ENCODE measurements at regions not wholly inside any gene's neighbourhood (a gene's known extent, or its start where the extent isn't known, plus 50 kb on each side); places are given as distances from the start of the nearest gene placed in this dataset.
"Not testable (repeated sequence)": the region's sequence is repeated elsewhere in the genome, so short reads cannot be mapped to it uniquely, and the experiment has no call there.

DNA sequence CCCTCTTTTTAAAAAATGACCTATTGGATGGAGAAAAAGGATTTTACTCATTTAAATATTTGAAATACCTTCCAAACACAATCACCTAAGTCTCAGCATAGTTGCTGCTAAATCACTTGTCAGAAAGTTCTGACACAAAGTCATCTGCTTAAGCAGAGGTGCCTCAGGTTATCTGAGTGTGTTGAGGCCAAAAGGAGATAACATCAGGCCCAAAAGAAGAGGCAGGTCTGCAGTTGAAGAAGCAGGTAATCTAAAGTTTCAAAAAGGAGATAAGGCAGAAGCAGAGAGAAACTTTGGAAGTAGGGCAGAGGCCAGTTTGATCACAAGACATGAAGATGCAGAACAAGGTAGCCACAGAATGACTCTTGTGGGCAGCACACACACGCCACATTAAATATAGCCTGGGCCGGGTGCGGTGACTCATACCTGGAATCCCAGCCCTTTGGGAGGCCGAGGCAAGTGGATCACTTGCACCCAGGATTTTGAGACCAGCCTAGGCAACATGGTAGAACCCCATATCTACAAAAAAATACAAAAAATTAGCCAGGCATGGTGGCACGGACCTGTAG is 175.7 kb upstream of the API5 start:
- intact Hi-C loops (cut with micrococcal nuclease) = no loop called here
- no peaks in the 10 kb centered on the region for H3K27me3 Mint-ChIP-seq
- no peak overlapping the region for H3K4me3 Mint-ChIP-seq
- H3K36me3 Mint-ChIP-seq = no peaks in the 10 kb centered on the region
- DNase-seq = no peak
- no peaks in the 10 kb centered on the region for H3K9me3 Mint-ChIP-seq
- H3K27ac Mint-ChIP-seq = no peak overlapping the region
- CTCF ChIA-PET = no interaction called here
- POLR2A ChIA-PET = no interaction called here
- no peaks in the 10 kb centered on the region for H3K4me1 Mint-ChIP-seq (ENCODE audit: low read depth)

DNA sequence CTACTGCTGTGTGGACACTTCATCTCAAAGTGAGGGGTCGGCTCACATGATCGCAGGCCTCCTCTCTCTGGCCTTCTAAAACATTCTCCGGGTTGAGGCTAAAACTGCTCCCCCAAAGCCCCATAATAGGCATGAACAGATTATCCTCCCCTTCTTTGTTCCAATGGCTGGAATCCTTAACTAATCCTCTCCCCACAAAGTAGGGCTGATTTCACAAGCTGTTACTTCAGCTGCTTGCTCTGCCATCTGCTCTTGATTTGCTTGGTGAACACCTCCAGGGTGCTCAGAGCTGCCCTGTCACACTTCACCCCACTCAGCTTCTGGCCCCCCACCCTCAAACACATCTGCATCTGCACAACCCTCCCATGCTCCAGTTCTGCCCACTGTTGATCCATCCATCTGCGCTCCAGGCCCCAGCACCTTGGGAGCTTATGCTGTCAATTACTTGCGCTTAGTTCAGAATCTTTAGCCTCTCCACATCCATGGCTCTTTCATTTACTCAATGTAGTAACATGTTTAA is 173.1 kb upstream of the API5 start:
- H3K4me1 Mint-ChIP-seq (ENCODE audit: low read depth) = no peaks in the 10 kb centered on the region
- POLR2A ChIA-PET = no interaction called here
- CTCF ChIA-PET = no interaction called here
- intact Hi-C loops (cut with micrococcal nuclease) = no loop called here
- no peaks in the 10 kb centered on the region for H3K36me3 Mint-ChIP-seq
- H3K27me3 Mint-ChIP-seq = no peaks in the 10 kb centered on the region
- H3K9me3 Mint-ChIP-seq = peaks cover 3% of the 10 kb centered on the region
- H3K27ac Mint-ChIP-seq = no peak overlapping the region
- no peak for DNase-seq
- H3K4me3 Mint-ChIP-seq = no peak overlapping the region

DNA sequence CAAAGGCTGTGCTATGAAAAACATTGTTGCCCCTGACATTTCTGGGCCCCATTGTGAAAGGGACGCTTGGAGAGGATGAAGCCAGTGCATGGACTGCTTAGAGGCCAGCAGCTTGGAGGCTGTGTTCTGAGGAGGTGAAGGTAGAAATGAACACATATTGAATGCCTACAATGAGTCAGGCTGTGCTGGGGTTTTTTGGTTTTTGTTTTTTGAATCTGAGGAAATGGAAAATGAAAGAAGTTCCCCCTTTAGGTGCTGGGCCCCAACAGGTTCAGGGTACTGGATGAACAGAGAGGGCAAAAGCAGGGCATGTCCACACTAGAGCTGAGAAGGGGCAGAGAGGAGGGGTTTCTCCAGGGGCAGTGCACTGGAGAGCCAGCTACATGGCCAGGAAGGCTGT is 166.1 kb upstream of the API5 start:
- Mint-ChIP-seq H3K4me1 (ENCODE audit: low read depth) (no peaks in the 10 kb centered on the region), H3K27ac (no peak overlapping the region), H3K4me3 (no peak overlapping the region), H3K27me3 (no peaks in the 10 kb centered on the region), H3K36me3 (no peaks in the 10 kb centered on the region), H3K9me3 (peaks cover 3% of the 10 kb centered on the region)
- DNase-seq = no peak
- POLR2A ChIA-PET = no interaction called here
- CTCF ChIA-PET = no interaction called here
- intact Hi-C loops (cut with micrococcal nuclease) = no loop called here

DNA sequence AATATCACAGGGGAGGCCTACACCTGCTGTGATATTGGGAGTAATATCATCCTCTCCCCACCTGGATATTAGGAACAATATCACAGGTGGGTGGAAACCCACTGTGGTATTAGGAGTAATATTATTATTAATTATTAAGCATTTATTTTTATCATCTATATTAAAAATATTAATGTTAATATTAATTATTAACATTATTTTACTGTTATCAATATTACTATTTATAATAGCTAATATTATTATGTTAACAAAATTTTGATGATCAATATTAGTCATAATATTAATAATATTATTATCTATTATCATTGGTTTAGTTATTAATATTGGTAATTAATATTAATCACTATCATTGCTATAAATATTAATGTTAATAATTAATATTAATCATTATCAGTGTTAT is 161.1 kb upstream of the API5 start:
- H3K36me3 Mint-ChIP-seq = no peaks in the 10 kb centered on the region
- no peaks in the 10 kb centered on the region for H3K4me1 Mint-ChIP-seq (ENCODE audit: low read depth)
- H3K27me3 Mint-ChIP-seq = no peaks in the 10 kb centered on the region
- no peak overlapping the region for H3K4me3 Mint-ChIP-seq
- intact Hi-C loops (cut with micrococcal nuclease) = no loop called here
- DNase-seq = no peak
- POLR2A ChIA-PET = no interaction called here
- H3K27ac Mint-ChIP-seq = no peak overlapping the region
- CTCF ChIA-PET = no interaction called here
- no peaks in the 10 kb centered on the region for H3K9me3 Mint-ChIP-seq

DNA sequence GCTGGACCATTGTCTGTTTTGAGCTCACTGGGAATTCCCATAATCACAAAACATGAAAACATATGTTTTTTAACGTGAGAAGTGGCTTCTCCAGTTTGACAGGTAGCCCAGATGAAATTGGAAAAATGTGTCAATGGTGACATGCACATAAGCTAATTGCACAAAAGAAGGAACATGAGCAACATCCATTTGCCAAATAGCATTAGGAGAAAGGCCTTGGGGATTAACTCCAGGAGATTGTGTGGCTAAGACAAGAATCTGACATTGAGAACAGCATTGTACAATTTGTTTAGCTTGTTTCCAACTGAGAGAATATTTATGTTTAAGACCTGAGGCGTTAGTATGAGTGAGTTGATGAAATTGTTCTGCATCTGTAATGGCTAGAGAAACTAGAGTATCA is 147.0 kb upstream of the API5 start:
- DNase-seq = no peak
- H3K36me3 Mint-ChIP-seq = no peaks in the 10 kb centered on the region
- intact Hi-C loops (cut with micrococcal nuclease) = no loop called here
- no peak overlapping the region for H3K27ac Mint-ChIP-seq
- H3K27me3 Mint-ChIP-seq = no peaks in the 10 kb centered on the region
- H3K4me3 Mint-ChIP-seq = no peak overlapping the region
- ChIA-PET CTCF (no interaction called here), POLR2A (no interaction called here)
- no peaks in the 10 kb centered on the region for H3K4me1 Mint-ChIP-seq (ENCODE audit: low read depth)
- peaks cover 2% of the 10 kb centered on the region for H3K9me3 Mint-ChIP-seq

DNA sequence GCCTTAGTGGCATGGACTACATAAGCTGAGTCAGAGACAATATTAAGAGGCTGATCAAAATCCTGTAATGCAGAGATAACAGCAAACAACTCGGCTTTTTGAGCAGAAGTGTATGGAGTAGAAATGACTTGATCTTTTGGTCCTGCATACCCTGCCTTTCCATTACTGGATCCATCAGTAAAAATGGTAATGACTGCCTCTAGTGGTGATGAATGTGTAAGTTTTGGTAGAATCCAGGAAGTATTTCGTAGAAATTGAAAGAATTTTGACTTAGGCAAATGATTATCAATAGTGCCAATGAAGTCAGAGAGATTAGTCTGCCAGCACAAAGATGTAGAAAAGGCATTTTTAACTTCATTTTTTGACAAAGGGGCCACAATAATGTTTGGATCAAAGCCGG is 146.4 kb upstream of the API5 start:
- POLR2A ChIA-PET; H3K27ac Mint-ChIP-seq; intact Hi-C loops (cut with micrococcal nuclease); DNase-seq; H3K36me3 Mint-ChIP-seq; H3K27me3 Mint-ChIP-seq; H3K4me3 Mint-ChIP-seq; H3K9me3 Mint-ChIP-seq; CTCF ChIA-PET; H3K4me1 Mint-ChIP-seq (ENCODE audit: low read depth): not testable (repeated sequence)

DNA sequence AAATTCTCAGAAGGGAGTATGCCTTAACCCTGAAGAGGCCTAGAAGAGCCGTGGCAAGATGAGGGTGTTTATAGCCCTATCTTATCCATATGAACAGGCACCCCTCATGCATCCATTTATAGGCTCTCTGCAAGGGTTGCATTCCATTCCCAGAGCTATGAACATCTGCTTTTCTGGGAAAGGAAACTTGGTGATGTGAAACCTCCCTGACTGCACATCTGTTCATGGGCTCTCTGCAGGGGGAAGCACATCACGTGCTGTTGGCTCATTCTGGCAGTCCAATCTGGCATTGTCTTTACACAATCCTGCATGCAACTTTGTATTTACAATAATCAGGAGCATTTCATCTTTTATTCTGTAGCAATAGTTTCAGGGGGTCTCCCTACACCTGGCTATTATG is 143.6 kb upstream of the API5 start:
- H3K9me3 Mint-ChIP-seq, POLR2A ChIA-PET: not testable (repeated sequence)

DNA sequence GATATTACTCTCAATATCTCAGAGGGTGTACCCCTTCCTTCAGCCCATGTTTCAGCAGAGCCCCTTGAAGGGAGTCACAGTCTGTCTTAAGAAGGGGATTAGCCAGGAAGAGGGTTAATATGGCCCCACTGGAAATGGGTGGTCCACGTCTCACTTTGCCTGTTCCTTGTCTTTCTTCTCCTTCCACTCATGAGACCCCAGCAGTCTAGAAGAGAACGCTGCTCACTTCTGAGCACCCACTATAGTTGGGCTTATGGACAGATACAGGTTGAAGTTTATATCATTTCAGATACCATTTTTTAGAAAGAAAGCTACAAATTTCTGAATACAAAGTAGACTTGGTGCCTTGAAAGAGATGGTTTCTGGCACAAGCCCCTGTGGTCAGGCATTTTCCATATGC is 139.3 kb upstream of the API5 start:
- POLR2A ChIA-PET = no interaction called here
- no peaks in the 10 kb centered on the region for H3K36me3 Mint-ChIP-seq
- DNase-seq = no peak
- H3K27me3 Mint-ChIP-seq = no peaks in the 10 kb centered on the region
- intact Hi-C loops (cut with micrococcal nuclease) = no loop called here
- H3K4me3 Mint-ChIP-seq = no peak overlapping the region
- CTCF ChIA-PET = no interaction called here
- no peak overlapping the region for H3K27ac Mint-ChIP-seq
- peaks cover 2% of the 10 kb centered on the region for H3K9me3 Mint-ChIP-seq
- H3K4me1 Mint-ChIP-seq (ENCODE audit: low read depth) = no peaks in the 10 kb centered on the region

More for the DNA sequence above, 143.6 kb upstream of the API5 start:
- H3K4me3 Mint-ChIP-seq; DNase-seq; intact Hi-C loops (cut with micrococcal nuclease); H3K36me3 Mint-ChIP-seq; CTCF ChIA-PET; H3K4me1 Mint-ChIP-seq (ENCODE audit: low read depth); H3K27ac Mint-ChIP-seq; H3K27me3 Mint-ChIP-seq: not testable (repeated sequence)

DNA sequence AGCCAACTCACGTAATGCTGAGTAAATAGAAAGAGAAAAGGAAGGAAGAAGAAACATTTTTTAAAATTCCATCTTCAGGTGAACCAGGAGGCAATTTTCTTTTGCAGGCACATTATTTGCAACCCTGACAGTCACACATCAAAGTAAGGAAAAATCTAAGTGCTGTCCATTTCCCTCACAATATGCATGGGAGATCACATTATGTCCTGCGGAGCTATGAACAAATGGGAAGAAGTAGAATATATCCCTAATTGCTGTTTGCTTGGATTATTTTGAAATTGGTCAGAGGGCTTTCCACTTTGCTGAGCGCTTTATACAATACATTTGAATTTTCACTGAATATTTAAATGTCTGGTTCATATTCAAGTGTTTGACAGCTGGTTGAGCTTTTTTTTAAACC is 133.8 kb upstream of the API5 start:
- no peak for DNase-seq
- Mint-ChIP-seq H3K36me3 (no peaks in the 10 kb centered on the region), H3K27ac (no peak overlapping the region), H3K4me1 (ENCODE audit: low read depth) (no peaks in the 10 kb centered on the region), H3K27me3 (no peaks in the 10 kb centered on the region), H3K4me3 (no peak overlapping the region), H3K9me3 (no peaks in the 10 kb centered on the region)
- ChIA-PET CTCF (no interaction called here), POLR2A (no interaction called here)
- intact Hi-C loops (cut with micrococcal nuclease) = no loop called here

DNA sequence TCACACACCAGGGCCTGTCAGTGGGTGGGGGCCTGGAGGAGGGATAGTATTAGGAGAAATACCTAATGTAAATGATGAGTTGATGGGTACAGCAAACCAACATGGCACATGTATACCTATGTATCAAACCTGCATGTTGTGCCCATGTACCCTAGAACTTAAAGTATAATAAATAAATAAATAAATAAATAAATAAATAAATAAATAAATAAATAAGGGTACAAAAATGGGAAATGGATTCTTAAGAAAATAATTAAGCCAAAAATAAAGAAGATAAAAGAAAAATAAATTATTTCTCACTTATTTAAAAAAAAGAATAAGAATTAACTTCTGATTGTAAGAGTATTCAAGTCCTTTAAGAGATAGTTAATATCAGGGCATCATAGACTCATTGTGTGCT is 117.3 kb upstream of the API5 start:
- DNase-seq; intact Hi-C loops (cut with micrococcal nuclease); POLR2A ChIA-PET; H3K27ac Mint-ChIP-seq; CTCF ChIA-PET; H3K27me3 Mint-ChIP-seq; H3K9me3 Mint-ChIP-seq; H3K36me3 Mint-ChIP-seq; H3K4me1 Mint-ChIP-seq (ENCODE audit: low read depth); H3K4me3 Mint-ChIP-seq: not testable (repeated sequence)

DNA sequence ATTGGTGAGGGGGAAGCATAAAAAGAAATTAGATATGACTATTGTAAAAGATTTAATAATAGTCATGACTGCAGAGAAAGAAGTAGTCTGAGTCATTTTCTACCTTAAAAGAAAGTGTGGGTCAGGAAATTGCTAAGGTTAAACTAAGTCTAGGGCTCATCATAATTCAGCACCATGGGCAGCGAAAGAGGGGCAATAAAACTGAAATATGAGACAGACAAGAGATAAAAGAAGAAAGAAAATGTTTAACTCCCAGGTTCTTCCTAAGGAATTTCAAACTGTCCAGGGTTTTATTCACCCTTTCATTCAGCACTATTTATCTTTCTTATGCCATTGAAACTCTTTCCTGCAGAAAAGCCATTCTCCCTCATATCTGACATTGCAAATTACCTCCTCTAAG is 114.4 kb upstream of the API5 start:
- ChIA-PET POLR2A (no interaction called here), CTCF (no interaction called here)
- Mint-ChIP-seq H3K36me3 (no peaks in the 10 kb centered on the region), H3K27ac (no peak overlapping the region), H3K27me3 (no peaks in the 10 kb centered on the region), H3K9me3 (peaks cover 9% of the 10 kb centered on the region), H3K4me1 (ENCODE audit: low read depth) (no peaks in the 10 kb centered on the region), H3K4me3 (no peak overlapping the region)
- DNase-seq = no peak
- intact Hi-C loops (cut with micrococcal nuclease) = no loop called here

DNA sequence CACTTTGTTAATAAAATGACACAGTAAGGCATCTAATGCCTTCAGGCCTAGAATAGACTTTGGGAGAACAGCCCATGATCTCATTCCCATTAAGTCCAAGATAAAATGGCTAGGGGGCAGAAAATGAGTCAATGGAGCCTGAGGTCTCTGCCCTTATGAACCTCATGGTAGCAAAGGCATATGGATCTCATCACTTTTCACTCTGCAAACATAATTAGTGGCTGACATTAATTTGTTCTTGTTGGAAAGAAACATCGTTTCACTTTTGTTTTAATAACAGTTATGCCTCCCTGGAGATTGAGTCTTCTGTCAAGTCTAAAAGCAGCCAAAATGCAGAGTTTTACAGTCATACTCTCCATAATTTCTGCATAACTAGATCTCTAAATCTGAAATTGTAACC is 111.8 kb upstream of the API5 start:
- Mint-ChIP-seq H3K9me3 (peaks cover 7% of the 10 kb centered on the region), H3K4me3 (no peak overlapping the region), H3K4me1 (ENCODE audit: low read depth) (no peaks in the 10 kb centered on the region), H3K36me3 (no peaks in the 10 kb centered on the region), H3K27ac (no peak overlapping the region), H3K27me3 (no peaks in the 10 kb centered on the region)
- ChIA-PET CTCF (no interaction called here), POLR2A (no interaction called here)
- no peak for DNase-seq
- intact Hi-C loops (cut with micrococcal nuclease) = no loop called here

DNA sequence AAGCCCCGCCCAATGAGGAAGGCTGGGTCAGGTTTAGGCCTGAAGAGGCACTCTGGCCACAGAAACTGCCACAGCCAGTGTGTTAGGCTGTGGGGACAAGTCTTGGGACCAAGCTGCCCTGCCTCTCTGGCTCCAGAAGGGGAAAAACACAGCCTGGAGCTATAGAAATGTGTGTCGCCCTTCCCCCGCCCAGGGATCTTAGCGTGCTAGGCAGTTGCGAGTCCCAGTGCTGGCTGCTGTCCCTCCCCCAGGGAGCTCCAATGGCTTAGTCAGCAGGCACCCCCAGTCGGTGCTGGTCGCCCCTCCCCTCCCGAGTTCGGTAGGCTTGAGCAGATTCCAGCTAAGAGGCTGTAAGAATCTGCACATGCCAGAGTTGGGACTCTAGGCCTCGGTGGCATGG is 99.5 kb upstream of the API5 start:
- H3K36me3 Mint-ChIP-seq = no peaks in the 10 kb centered on the region

DNA sequence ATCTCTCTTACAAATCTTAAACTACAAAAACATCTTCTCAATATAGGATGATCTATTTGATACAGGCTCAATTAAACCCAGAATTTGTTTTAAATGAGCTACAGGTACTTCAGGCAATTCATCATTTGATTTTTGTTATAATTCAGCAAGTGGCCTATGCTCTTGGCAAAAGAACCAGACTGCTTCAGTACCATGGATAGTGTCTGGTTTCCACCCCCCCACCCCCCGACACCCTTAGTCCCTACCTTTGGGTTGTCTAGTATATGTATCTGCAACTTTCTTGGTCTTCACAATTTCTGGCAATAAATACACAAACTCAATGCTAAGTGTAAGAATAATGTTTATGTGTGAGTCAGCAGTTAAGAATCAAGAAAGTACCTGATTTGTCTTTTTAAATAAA is 97.3 kb upstream of the API5 start:
- no peak for DNase-seq
- ChIA-PET CTCF (no interaction called here), POLR2A (no interaction called here)
- H3K9me3 Mint-ChIP-seq = peaks cover 6% of the 10 kb centered on the region
- no peaks in the 10 kb centered on the region for H3K27me3 Mint-ChIP-seq
- H3K27ac Mint-ChIP-seq = no peak overlapping the region
- no peak overlapping the region for H3K4me3 Mint-ChIP-seq
- intact Hi-C loops (cut with micrococcal nuclease) = no loop called here
- no peaks in the 10 kb centered on the region for H3K4me1 Mint-ChIP-seq (ENCODE audit: low read depth)
- no peaks in the 10 kb centered on the region for H3K36me3 Mint-ChIP-seq

More for the DNA sequence above, 99.5 kb upstream of the API5 start:
- DNase-seq = no peak
- intact Hi-C loops (cut with micrococcal nuclease) = no loop called here
- POLR2A ChIA-PET = no interaction called here
- Mint-ChIP-seq H3K9me3 (peaks cover 14% of the 10 kb centered on the region), H3K27ac (no peak overlapping the region), H3K4me3 (no peak overlapping the region), H3K4me1 (ENCODE audit: low read depth) (no peaks in the 10 kb centered on the region), H3K27me3 (no peaks in the 10 kb centered on the region)
- CTCF ChIA-PET = no interaction called here

All from activated CD4-positive, alpha-beta memory T cell treated with anti-CD3 and anti-CD28 coated beads for 36 hours (primary cell).